Activated CD8-positive, alpha-beta T cell treated with anti-CD3 and anti-CD28 coated beads for 36 hours (primary cell): ENCODE measurements at regions not wholly inside any gene's neighbourhood (a gene's known extent, or its start where the extent isn't known, plus 50 kb on each side); places are given as distances from the start of the nearest gene placed in this dataset.

Experiments
- ATAC-seq: fragments of 200-7000 bp; cut with Tn5 transposase; one replicate; pipeline ENCODE4 v1.10.0; 2021; ENCODE audit warnings: mild to moderate bottlenecking, moderate library complexity
- CTCF ChIA-PET: fragments of 350-600 bp; sonication (Branson Sonifier 250); formaldehyde crosslinking; loops from one replicate; lab custom pipeline; 2021; ENCODE audit warnings: antibody characterized with exemption; lab: Charles Lee
- POLR2A ChIA-PET: fragments of 350-600 bp; sonication (Branson Sonifier 250); formaldehyde crosslinking; loops from one replicate; lab custom pipeline; 2021; ENCODE audit warnings: antibody characterized with exemption; lab: Charles Lee
- DNase-seq: peaks from one replicate; pipeline ENCODE4 v3.0.0-alpha.2; 2020
- H3K27ac Mint-ChIP-seq: one replicate; pipeline ENCODE4 v1.8.0; 2021; ENCODE audit warnings: mild to moderate bottlenecking, mixed read lengths
- H3K27me3 Mint-ChIP-seq: one replicate; pipeline ENCODE4 v1.8.0; 2021; ENCODE audit warnings: mixed read lengths
- H3K36me3 Mint-ChIP-seq: one replicate; pipeline ENCODE4 v1.8.0; 2021; ENCODE audit warnings: low read depth, mixed read lengths
- H3K4me1 Mint-ChIP-seq: one replicate; pipeline ENCODE4 v1.8.0; 2021; ENCODE audit warnings: low read depth, mixed read lengths
- H3K4me3 Mint-ChIP-seq: one replicate; pipeline ENCODE4 v1.8.0; 2021; ENCODE audit warnings: mild to moderate bottlenecking, moderate library complexity, mixed read lengths
- H3K9me3 Mint-ChIP-seq: one replicate; pipeline ENCODE4 v1.8.0; 2021; ENCODE audit warnings: mixed read lengths
- CTCF ChIP-seq: fragments of 200-600 bp; IDR thresholded peaks from one replicate; pipeline ENCODE4 v1.8.0; 2022; ENCODE audit warnings: antibody characterized with exemption, mild to moderate bottlenecking
- intact Hi-C: fragments of 100-400 bp; cut with micrococcal nuclease; formaldehyde crosslinking; loops from one replicate; pipeline ENCODE4 v1.10.0; 2022

- no peak for ATAC-seq
- Mint-ChIP-seq H3K36me3 (no peaks in the 10 kb centered on the region), H3K4me1 (no peaks in the 10 kb centered on the region), H3K9me3 (peaks cover 6% of the 10 kb centered on the region), H3K4me3 (no peak overlapping the region), H3K27me3 (no peaks in the 10 kb centered on the region), H3K27ac (no peak overlapping the region)
- ChIA-PET POLR2A (no interaction called here), CTCF (no interaction called here)
- intact Hi-C loops: no loop called here
- no peak for TF ChIP-seq CTCF
- DNase-seq: no peak
These were observed 1226.0 kb upstream of the SEL1L start for GRCh38 chr14:82759656-82760055.

GRCh38 chr14:82766123-82766522, 1232.5 kb upstream of the SEL1L start:
- Mint-ChIP-seq H3K27ac (no peak overlapping the region), H3K4me1 (no peaks in the 10 kb centered on the region), H3K4me3 (no peak overlapping the region), H3K9me3 (peaks cover 4% of the 10 kb centered on the region), H3K36me3 (no peaks in the 10 kb centered on the region), H3K27me3 (no peaks in the 10 kb centered on the region)
- POLR2A ChIA-PET: no interaction called here
- CTCF ChIA-PET: no interaction called here
- DNase-seq (no peak), ATAC-seq (no peak)
- intact Hi-C loops: no loop called here
- TF ChIP-seq CTCF: no peak

- peaks cover 8% of the 10 kb centered on the region for H3K9me3 Mint-ChIP-seq
- TF ChIP-seq CTCF: no peak
- H3K27me3 Mint-ChIP-seq: no peaks in the 10 kb centered on the region
- no peaks in the 10 kb centered on the region for H3K4me1 Mint-ChIP-seq
- ChIA-PET CTCF (no interaction called here), POLR2A (no interaction called here)
- ATAC-seq (no peak), DNase-seq (no peak)
- no peak overlapping the region for H3K27ac Mint-ChIP-seq
- no peaks in the 10 kb centered on the region for H3K36me3 Mint-ChIP-seq
- H3K4me3 Mint-ChIP-seq: no peak overlapping the region
- intact Hi-C loops: no loop called here
These were observed 1233.3 kb upstream of the SEL1L start for GRCh38 chr14:82766996-82767395.

GRCh38 chr14:82776958-82777357, 1243.3 kb upstream of the SEL1L start:
- H3K27me3 Mint-ChIP-seq: no peaks in the 10 kb centered on the region
- CTCF ChIA-PET: no interaction called here
- intact Hi-C loops: no loop called here

GRCh38 chr14:82778008-82778590, 1244.4 kb upstream of the SEL1L start:
- ATAC-seq (no peak), DNase-seq (no peak)
- Mint-ChIP-seq H3K4me3 (no peak overlapping the region), H3K9me3 (peaks cover 2% of the 10 kb centered on the region), H3K27ac (no peak overlapping the region), H3K27me3 (no peaks in the 10 kb centered on the region), H3K36me3 (no peaks in the 10 kb centered on the region), H3K4me1 (no peaks in the 10 kb centered on the region)
- no peak for TF ChIP-seq CTCF
- ChIA-PET POLR2A (no interaction called here), CTCF (no interaction called here)
- intact Hi-C loops: no loop called here

More at GRCh38 chr14:82776958-82777357, 1243.3 kb upstream of the SEL1L start:
- no peak for ATAC-seq
- TF ChIP-seq CTCF: no peak
- POLR2A ChIA-PET: no interaction called here
- H3K9me3 Mint-ChIP-seq: peaks cover 2% of the 10 kb centered on the region
- H3K27ac Mint-ChIP-seq: no peak overlapping the region
- DNase-seq: no peak
- H3K36me3 Mint-ChIP-seq: no peaks in the 10 kb centered on the region
- no peak overlapping the region for H3K4me3 Mint-ChIP-seq
- H3K4me1 Mint-ChIP-seq: no peaks in the 10 kb centered on the region
